Suppressor macrophage treated with lipopolysaccharide for 4 hours (primary cell): ENCODE measurements at regions not wholly inside any gene's neighbourhood (a gene's known extent, or its start where the extent isn't known, plus 50 kb on each side); places are given as distances from the start of the nearest gene placed in this dataset.
"Not testable (repeated sequence)": the region's sequence is repeated elsewhere in the genome, so short reads cannot be mapped to it uniquely, and the experiment has no call there.

Source experiments
- DNase-seq: peaks from one replicate; pipeline ENCODE4 v3.0.0-alpha.2; 2020

GRCh38 chr14:56422703-56423213, 156.8 kb upstream of the TMEM260 start:
- DNase-seq = peak; percentile 54

- no peak for DNase-seq
Measured at GRCh38 chr14:56423544-56423943, 156.1 kb upstream of the TMEM260 start.

GRCh38 chr14:56431013-56431412, 148.6 kb upstream of the TMEM260 start:
- DNase-seq = no peak

- DNase-seq = no peak
Measured at GRCh38 chr14:56449670-56450213, 129.9 kb upstream of the TMEM260 start.

- no peak for DNase-seq
Measured at GRCh38 chr14:56452940-56453339, 126.7 kb upstream of the TMEM260 start.

GRCh38 chr14:56454680-56455079, 124.9 kb upstream of the TMEM260 start:
- not testable (repeated sequence) for DNase-seq

- no peak for DNase-seq
Measured at GRCh38 chr14:56460469-56460868, 119.1 kb upstream of the TMEM260 start.

GRCh38 chr14:56461276-56462275, 118.0 kb upstream of the TMEM260 start:
- no peak for DNase-seq

- DNase-seq = no peak
Measured at GRCh38 chr14:56463271-56463890, 116.2 kb upstream of the TMEM260 start.

- DNase-seq = no peak
Measured at GRCh38 chr14:56471056-56471455, 108.5 kb upstream of the TMEM260 start.

- peak; percentile 61 for DNase-seq
Measured at GRCh38 chr14:56474419-56475022, 105.1 kb upstream of the TMEM260 start.

- DNase-seq = no peak
Measured at GRCh38 chr14:56482310-56482911, 97.2 kb upstream of the TMEM260 start.

GRCh38 chr14:56487090-56487667, 92.4 kb upstream of the TMEM260 start:
- DNase-seq = no peak

- DNase-seq = peak; percentile 21
Measured at GRCh38 chr14:56487761-56488160, 91.8 kb upstream of the TMEM260 start.

GRCh38 chr14:56488306-56488705, 91.3 kb upstream of the TMEM260 start:
- DNase-seq = no peak

- peak; percentile 65 for DNase-seq
Measured at GRCh38 chr14:56490379-56490778, 89.2 kb upstream of the TMEM260 start.

- peak; percentile 51 for DNase-seq
Measured at GRCh38 chr14:56491299-56492285, 88.0 kb upstream of the TMEM260 start.

GRCh38 chr14:56494167-56494566, 85.4 kb upstream of the TMEM260 start:
- DNase-seq = no peak

GRCh38 chr14:56498112-56498511, 81.5 kb upstream of the TMEM260 start:
- no peak for DNase-seq

- DNase-seq = no peak
Measured at GRCh38 chr14:56501909-56502530, 77.6 kb upstream of the TMEM260 start.

- no peak for DNase-seq
Measured at GRCh38 chr14:56505361-56505760, 74.2 kb upstream of the TMEM260 start.
